ENCODE measurements at regions not wholly inside any gene's neighbourhood (a gene's known extent, or its start where the extent isn't known, plus 50 kb on each side); places are given as distances from the start of the nearest gene placed in this dataset.

DNA sequence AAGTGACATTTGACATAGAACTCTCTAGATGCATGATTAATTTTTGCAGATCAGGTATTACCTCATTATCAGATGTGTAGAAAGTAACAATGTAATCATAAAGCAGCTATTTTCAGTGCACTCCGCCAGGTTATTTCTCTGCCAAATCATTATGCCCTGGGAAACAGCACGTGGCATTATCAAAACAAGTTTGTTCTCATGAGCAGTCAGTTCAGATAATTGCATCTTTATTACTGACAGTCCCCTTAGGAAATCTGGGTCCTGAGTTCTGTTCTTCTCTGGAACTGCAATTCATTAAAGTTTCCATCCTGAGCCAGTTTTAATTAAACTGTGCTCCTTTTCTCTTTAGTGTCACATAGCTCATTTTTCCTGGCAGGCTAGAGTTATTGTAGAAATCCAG, 94.7 kb upstream of the KRR1 start:
- TF ChIP-seq GATA2 (IDR thresholded peaks at IDR 0.05; ENCODE audit: low read depth, low read length), result no peak
- TF ChIP-seq GATA3 (IDR thresholded peaks at IDR 0.05; ENCODE audit: low read depth, low read length), result no peak

Measured in SH-SY5Y (cell line).